SK-N-SH treated with all-trans-retinoic acid at 6 μM for 48 hours (cell line): ENCODE measurements at regions not wholly inside any gene's neighbourhood (a gene's known extent, or its start where the extent isn't known, plus 50 kb on each side); places are given as distances from the start of the nearest gene placed in this dataset.

Experiments used
- ATAC-seq: fragments of 200-7000 bp; cut with Tn5 transposase; 3 replicates; pipeline ENCODE4 v1.9.1; 2020; ENCODE audit warnings: mild to moderate bottlenecking, moderate library complexity
- ARNTL ChIP-seq: fragments of 450-650 bp; formaldehyde crosslinking; IDR thresholded peaks from 2 replicates; pipeline ENCODE4 v1.5.0; 2020; ENCODE audit warnings: low read depth, mild to moderate bottlenecking, moderate library complexity, borderline replicate concordance
- BACH2 ChIP-seq: fragments of 250-450 bp; sonication (Bioruptor Pico); IDR thresholded peaks from 2 replicates; pipeline ENCODE4 v1.9.0; 2021; ENCODE audit warnings: mild to moderate bottlenecking, borderline replicate concordance
- CSDC2 ChIP-seq: fragments of 250-450 bp; sonication (Bioruptor Pico); IDR thresholded peaks from 2 replicates; pipeline ENCODE4 v1.5.0; 2020; ENCODE audit warnings: mild to moderate bottlenecking, moderate library complexity
- ESRRG ChIP-seq: fragments of 250-450 bp; sonication (Bioruptor Pico); IDR thresholded peaks from 2 replicates; pipeline ENCODE4 v1.6.1; 2021; ENCODE audit warnings: mild to moderate bottlenecking
- GLIS3 ChIP-seq: fragments of 250-450 bp; sonication (Bioruptor Pico); IDR thresholded peaks from 2 replicates; pipeline ENCODE4 v1.5.0; 2020; ENCODE audit warnings: mild to moderate bottlenecking, moderate library complexity
- ISL1 ChIP-seq: fragments of 250-450 bp; sonication (Bioruptor Pico); IDR thresholded peaks from 2 replicates; pipeline ENCODE4 v2.1.2; 2022; ENCODE audit warnings: mild to moderate bottlenecking, moderate library complexity
- OSR1 ChIP-seq: fragments of 250-450 bp; sonication (Bioruptor Pico); IDR thresholded peaks from 2 replicates; pipeline ENCODE4 v1.8.0; 2022; ENCODE audit warnings: moderate library complexity, mild to moderate bottlenecking, inconsistent platforms
- POU6F1 ChIP-seq: fragments of 250-450 bp; sonication (Bioruptor Pico); IDR thresholded peaks from 2 replicates; pipeline ENCODE4 v1.8.0; 2021; ENCODE audit warnings: low read depth, mild to moderate bottlenecking, moderate library complexity, borderline replicate concordance
- PPARA ChIP-seq: fragments of 250-450 bp; sonication (Bioruptor Pico); IDR thresholded peaks from 2 replicates; pipeline ENCODE4 v1.5.0; 2020; ENCODE audit warnings: mild to moderate bottlenecking, borderline replicate concordance
- RARB ChIP-seq: fragments of 250-450 bp; sonication (Bioruptor Pico); IDR thresholded peaks from 2 replicates; pipeline ENCODE4 v1.8.0; 2021; ENCODE audit warnings: mild to moderate bottlenecking, moderate library complexity
- SNAI2 ChIP-seq: fragments of 250-450 bp; sonication (Bioruptor Pico); IDR thresholded peaks from 2 replicates; pipeline ENCODE4 v1.5.0; 2020; ENCODE audit warnings: mild to moderate bottlenecking, moderate library complexity
- TCF4 ChIP-seq: fragments of 250-450 bp; sonication (Bioruptor Pico); IDR thresholded peaks from 2 replicates; pipeline ENCODE4 v1.8.0; 2021; ENCODE audit warnings: mild to moderate bottlenecking, moderate library complexity, borderline replicate concordance
- TSHZ2 ChIP-seq: fragments of 250-450 bp; sonication (Bioruptor Pico); IDR thresholded peaks from 2 replicates; pipeline ENCODE4 v1.5.0; 2020; ENCODE audit warnings: mild to moderate bottlenecking, moderate library complexity
- ZC3H10 ChIP-seq: fragments of 250-450 bp; sonication (Bioruptor Pico); IDR thresholded peaks from 2 replicates; pipeline ENCODE4 v1.5.1; 2021; ENCODE audit warnings: mild to moderate bottlenecking, moderate library complexity
- ZFP30 ChIP-seq: fragments of 450-650 bp; formaldehyde crosslinking; IDR thresholded peaks from 2 replicates; pipeline ENCODE4 v1.5.0; 2022; ENCODE audit warnings: mild to moderate bottlenecking, moderate library complexity
- ZNF565 ChIP-seq: fragments of 450-650 bp; formaldehyde crosslinking; conservative IDR thresholded peaks from 2 replicates; pipeline ENCODE4 v1.5.0; 2020; ENCODE audit warnings: low read depth, mild to moderate bottlenecking, moderate library complexity
- ZNF70 ChIP-seq: fragments of 450-650 bp; formaldehyde crosslinking; IDR thresholded peaks from 2 replicates; pipeline ENCODE4 v1.5.0; 2020; ENCODE audit warnings: mild to moderate bottlenecking, moderate library complexity
- ZNF8 ChIP-seq: fragments of 450-650 bp; formaldehyde crosslinking; IDR thresholded peaks from 2 replicates; pipeline ENCODE4 v1.5.0; 2020; ENCODE audit warnings: mild to moderate bottlenecking, moderate library complexity
- TF ChIP-seq, protein P1 (sequence below): fragments of 250-450 bp; sonication (Bioruptor Pico); IDR thresholded peaks from 2 replicates; pipeline ENCODE4 v1.8.0; 2020; ENCODE audit warnings: mild to moderate bottlenecking, moderate library complexity, borderline replicate concordance
- TF ChIP-seq, protein P2 (sequence below): fragments of 250-450 bp; sonication (Bioruptor Pico); IDR thresholded peaks from 2 replicates; pipeline ENCODE4 v1.5.1; 2021; ENCODE audit warnings: mild to moderate bottlenecking, moderate library complexity

GRCh38 chr4:89420507-89420906 lies 112.9 kb upstream of the GPRIN3 start:
- TF ChIP-seq CSDC2 (CRISPR knock-in tag) (no peak), PPARA (CRISPR knock-in tag) (no peak), ESRRG (CRISPR knock-in tag) (no peak), ZC3H10 (CRISPR knock-in tag) (no peak), OSR1 (no peak), RARB (no peak), TCF4 (CRISPR knock-in tag) (no peak)
- TF ChIP-seq, protein P1, sequence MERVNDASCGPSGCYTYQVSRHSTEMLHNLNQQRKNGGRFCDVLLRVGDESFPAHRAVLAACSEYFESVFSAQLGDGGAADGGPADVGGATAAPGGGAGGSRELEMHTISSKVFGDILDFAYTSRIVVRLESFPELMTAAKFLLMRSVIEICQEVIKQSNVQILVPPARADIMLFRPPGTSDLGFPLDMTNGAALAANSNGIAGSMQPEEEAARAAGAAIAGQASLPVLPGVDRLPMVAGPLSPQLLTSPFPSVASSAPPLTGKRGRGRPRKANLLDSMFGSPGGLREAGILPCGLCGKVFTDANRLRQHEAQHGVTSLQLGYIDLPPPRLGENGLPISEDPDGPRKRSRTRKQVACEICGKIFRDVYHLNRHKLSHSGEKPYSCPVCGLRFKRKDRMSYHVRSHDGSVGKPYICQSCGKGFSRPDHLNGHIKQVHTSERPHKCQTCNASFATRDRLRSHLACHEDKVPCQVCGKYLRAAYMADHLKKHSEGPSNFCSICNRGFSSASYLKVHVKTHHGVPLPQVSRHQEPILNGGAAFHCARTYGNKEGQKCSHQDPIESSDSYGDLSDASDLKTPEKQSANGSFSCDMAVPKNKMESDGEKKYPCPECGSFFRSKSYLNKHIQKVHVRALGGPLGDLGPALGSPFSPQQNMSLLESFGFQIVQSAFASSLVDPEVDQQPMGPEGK (CRISPR knock-in tag): no peak
- TF ChIP-seq, protein P2, sequence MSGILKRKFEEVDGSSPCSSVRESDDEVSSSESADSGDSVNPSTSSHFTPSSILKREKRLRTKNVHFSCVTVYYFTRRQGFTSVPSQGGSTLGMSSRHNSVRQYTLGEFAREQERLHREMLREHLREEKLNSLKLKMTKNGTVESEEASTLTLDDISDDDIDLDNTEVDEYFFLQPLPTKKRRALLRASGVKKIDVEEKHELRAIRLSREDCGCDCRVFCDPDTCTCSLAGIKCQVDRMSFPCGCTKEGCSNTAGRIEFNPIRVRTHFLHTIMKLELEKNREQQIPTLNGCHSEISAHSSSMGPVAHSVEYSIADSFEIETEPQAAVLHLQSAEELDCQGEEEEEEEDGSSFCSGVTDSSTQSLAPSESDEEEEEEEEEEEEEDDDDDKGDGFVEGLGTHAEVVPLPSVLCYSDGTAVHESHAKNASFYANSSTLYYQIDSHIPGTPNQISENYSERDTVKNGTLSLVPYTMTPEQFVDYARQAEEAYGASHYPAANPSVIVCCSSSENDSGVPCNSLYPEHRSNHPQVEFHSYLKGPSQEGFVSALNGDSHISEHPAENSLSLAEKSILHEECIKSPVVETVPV: no peak
- ATAC-seq: no peak

DNA sequence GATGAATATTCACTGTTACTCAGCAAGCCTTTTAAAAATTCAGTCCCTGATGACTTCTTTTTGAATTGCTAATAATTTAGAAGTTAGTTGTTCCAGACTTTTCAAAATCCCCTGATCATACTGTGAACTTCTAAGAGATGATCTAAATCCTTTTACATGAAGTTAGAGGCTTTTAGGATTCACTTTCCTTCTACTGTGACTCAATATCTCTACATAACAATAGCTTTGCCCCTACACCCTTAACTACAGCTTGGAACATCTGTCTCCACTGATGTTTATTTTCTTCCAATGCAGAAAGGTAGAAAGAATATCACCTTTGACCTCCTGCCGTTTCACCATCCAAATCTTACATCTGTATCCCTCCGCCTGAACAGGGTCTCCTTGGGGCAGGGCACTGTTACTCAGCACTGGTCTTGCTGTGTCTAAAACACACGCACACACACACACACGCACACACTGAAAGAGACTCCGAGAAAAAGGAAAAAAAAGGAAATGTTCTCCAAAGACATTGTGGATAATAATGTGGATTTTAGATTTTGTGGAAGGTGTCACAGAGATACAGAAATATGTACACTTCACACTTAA lies 111.6 kb upstream of the GPRIN3 start:
- no peak for TF ChIP-seq ZNF8 (CRISPR knock-in tag)
- TF ChIP-seq, all 23 proteins: peak for 0
- ATAC-seq: no peak

DNA sequence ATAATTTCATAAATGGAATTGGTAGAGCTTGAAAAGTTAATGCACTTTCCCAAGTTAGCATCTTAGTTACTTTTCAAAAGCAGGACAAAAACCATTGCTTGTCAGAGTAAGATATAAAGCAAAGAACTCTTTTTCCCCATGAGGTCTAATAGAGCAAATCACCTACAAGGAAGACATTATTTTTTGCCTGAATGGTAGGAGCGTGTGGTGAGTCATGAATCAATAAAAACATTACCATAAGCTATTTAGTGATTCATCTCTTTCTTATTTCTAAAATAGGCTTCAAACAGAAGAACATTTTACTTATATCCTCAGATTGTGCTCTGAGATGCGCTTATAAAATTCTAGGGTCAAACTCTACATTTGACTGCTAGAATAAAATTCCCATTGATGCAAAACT lies 109.4 kb upstream of the GPRIN3 start:
- TF ChIP-seq RARB (no peak), ESRRG (CRISPR knock-in tag) (no peak), ZNF565 (CRISPR knock-in tag) (no peak), TCF4 (CRISPR knock-in tag) (no peak), ZNF70 (CRISPR knock-in tag) (no peak), ZNF8 (CRISPR knock-in tag) (no peak), PPARA (CRISPR knock-in tag) (no peak), GLIS3 (CRISPR knock-in tag) (no peak), BACH2 (no peak)
- ATAC-seq: no peak

DNA sequence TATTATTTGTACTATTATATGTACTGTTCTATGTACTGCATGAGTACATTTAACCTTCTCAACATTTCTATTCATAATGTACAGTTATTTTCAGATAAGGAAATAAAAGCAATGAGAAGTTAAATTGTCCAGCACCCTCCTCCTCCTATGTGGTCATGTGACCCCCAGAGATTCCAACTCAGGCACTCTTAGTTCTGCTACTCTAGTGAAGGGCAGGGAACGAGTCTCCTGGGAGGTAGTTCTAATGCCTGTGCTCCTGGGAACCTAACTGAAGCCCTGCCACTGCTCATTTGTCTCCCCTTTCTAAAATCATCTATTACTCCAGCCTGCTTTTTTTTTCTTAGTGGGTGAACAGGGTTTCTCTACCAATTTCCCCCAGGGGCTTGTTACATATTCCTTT lies 105.9 kb upstream of the GPRIN3 start:
- no peak for ATAC-seq
- TF ChIP-seq PPARA (CRISPR knock-in tag) (no peak), ARNTL (CRISPR knock-in tag) (no peak), ZNF70 (CRISPR knock-in tag) (no peak), TCF4 (CRISPR knock-in tag) (no peak), POU6F1 (no peak), ZFP30 (no peak), RARB (no peak), CSDC2 (CRISPR knock-in tag) (no peak), ISL1 (no peak), TSHZ2 (CRISPR knock-in tag) (no peak), ZNF565 (CRISPR knock-in tag) (no peak), SNAI2 (CRISPR knock-in tag) (no peak)
